Bronchial epithelial cell (primary cell): ENCODE measurements at regions not wholly inside any gene's neighbourhood (a gene's known extent, or its start where the extent isn't known, plus 50 kb on each side); places are given as distances from the start of the nearest gene placed in this dataset.
"Not testable (repeated sequence)": the region's sequence is repeated elsewhere in the genome, so short reads cannot be mapped to it uniquely, and the experiment has no call there.

ENCODE experiments used
- DNase-seq: peaks from one replicate; pipeline ENCODE4 v3.0.0-alpha.2; 2010; ENCODE audit warnings: low read depth
- FAIRE-seq: peaks from 2 replicates; lab custom pipeline; 2011; peaks lifted over from hg19 to GRCh38; lab: Jason Lieb, UNC
- H3K27me3 ChIP-seq: 2 replicates; pipeline ENCODE4 v1.5.1; 2011; ENCODE audit warnings: low read length; ENCODE audit not compliant: control insufficient read depth, insufficient read depth
- H3K36me3 ChIP-seq: 2 replicates; pipeline ENCODE4 v1.5.1; 2011; ENCODE audit warnings: low read length; ENCODE audit not compliant: control insufficient read depth, insufficient read depth
- H3K4me3 ChIP-seq: 2 replicates; pipeline ENCODE4 v1.5.1; 2011; ENCODE audit warnings: mild to moderate bottlenecking, low read depth, low read length, control low read depth
- CTCF ChIP-seq: IDR thresholded peaks from 2 replicates; pipeline ENCODE4 v1.5.1; 2011; ENCODE audit warnings: mild to moderate bottlenecking, moderate library complexity, low read length, control low read depth, inconsistent platforms; ENCODE audit not compliant: insufficient read depth, severe bottlenecking

DNA sequence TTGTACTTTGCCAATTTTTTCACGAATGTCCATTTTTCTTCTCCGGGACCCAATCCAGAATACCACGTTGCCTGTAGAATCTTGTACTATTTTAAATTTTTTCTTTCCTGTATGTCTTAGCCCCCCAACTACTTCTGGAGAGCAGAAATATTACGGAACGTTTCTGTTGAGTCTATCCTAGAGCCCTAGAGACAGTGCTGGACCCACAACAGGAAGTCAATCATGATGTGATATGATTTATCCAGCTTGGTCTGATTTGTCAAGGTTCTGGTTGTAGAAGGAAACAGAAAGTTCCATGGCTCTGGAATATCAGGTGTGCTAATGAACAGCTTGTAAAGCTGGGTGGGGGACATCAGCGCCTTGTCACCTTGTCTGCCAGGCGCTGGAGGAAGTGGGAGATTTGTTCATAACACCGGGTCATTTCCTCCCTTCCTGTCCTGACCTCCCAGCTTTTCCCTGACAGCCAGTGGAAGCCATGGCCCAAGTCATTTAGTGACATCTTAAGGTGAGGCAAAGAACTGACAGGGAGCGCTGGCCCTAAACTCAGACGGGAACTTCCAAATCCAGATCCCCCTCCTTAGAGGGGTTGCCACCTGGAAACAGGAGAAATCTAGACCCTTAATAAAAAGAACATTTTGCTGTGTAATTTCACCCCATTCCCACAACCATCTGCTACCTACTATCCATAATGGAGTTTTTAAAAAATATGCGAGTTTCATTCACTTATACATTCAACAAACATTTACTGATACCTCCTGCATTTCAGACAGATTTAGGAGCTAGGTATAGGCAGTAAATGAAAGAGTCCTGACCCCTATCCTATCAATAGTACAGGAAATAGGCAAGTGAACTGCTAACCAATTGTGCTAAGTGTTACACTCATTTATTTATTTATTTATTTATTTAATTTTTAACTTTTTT, 130.5 kb downstream of the ZFP64 start:
- TF ChIP-seq CTCF = peak; percentile 50
- Histone ChIP-seq H3K27me3 (no peaks in the 10 kb centered on the region), H3K36me3 (no peaks in the 10 kb centered on the region), H3K4me3 (no peak overlapping the region)
- FAIRE-seq = no peak
- peak; percentile 16 for DNase-seq

DNA sequence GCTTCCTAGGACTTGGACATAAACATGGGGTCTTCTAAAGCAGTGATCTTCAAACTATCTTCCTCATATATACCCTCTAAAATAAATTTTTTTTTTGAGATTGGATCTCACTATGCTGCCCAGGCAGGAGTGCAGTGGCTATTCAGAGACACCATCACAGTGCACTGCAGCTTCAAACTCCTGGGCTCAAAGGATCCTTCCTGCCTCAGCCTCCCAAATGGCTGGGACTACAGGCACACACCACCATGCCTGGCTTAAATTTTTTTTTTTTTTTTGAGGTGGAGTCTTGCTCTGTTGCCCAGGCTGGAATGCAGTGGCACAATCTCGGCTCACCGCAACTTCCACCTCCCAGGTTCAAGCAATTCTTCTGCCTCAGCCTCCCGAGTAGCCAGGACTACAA, 134.4 kb downstream of the ZFP64 start:
- not testable (repeated sequence) for FAIRE-seq, H3K4me3 ChIP-seq

GRCh38 chr20:52056203-52057062, 135.1 kb downstream of the ZFP64 start:
- no peak for TF ChIP-seq CTCF
- Histone ChIP-seq H3K27me3 (no peaks in the 10 kb centered on the region), H3K4me3 (no peak overlapping the region), H3K36me3 (no peaks in the 10 kb centered on the region)
- FAIRE-seq = no peak
- DNase-seq = peak; percentile 85

More for the DNA sequence above, 134.4 kb downstream of the ZFP64 start:
- H3K36me3 ChIP-seq, DNase-seq, H3K27me3 ChIP-seq: not testable (repeated sequence)

DNA sequence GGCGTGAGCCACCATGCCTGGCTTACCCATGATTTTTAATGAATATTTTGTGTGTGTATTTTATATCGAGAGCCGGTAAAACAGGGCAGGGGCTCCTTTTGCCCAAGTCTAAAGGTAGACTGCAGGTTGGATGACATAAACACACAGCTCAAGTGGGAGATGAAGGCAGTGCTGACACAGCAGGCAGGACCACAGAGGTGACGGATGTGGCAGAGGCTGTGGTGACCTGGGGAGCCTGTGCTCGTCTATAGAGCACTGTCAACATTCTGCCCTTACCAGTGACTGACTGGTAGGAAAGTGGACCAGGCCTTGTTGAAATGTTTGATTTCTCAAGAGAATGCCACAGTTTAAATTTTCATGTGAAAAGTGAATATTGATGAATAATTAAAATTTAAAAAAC, 137.5 kb downstream of the ZFP64 start:
- Histone ChIP-seq H3K36me3 (no peaks in the 10 kb centered on the region), H3K27me3 (no peaks in the 10 kb centered on the region), H3K4me3 (no peak overlapping the region)
- FAIRE-seq (no peak), DNase-seq (no peak)
- no peak for TF ChIP-seq CTCF

DNA sequence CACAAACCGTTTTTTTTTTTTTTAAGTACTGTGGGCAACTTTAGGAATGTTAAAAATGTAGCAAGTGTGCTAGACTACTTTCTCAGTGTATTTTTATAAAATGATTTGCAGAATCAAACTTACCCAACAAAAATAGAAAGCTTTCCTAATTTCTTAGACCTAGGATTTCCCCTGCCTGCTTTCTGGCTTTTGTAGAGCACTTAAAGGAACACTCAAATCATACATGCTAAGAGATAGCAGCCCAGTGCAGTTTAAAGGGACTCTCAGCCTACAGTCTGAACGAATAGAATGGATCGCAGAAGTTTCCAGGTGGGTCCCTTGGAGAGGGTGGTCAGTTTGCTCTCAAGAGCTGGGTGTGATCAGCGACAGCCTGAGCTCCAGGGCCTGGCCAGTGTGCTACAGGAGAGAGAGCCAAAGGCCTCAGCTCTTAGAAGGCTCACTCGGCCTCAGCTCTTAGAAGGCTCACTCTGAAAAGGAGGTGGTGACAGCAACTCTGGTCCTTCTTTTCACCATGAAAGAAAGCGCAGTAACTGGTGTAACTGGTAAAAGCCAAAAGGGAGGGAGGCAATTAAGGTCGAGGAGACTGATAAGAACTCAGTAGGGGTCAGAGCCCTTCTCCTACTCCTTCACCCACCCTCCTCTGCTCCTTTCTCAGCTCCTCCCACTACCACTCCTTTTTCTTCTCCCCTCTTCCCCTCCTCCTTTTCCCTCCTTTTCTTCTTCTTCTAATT, 142.4 kb downstream of the ZFP64 start:
- Histone ChIP-seq H3K36me3 (no peaks in the 10 kb centered on the region), H3K4me3 (no peak overlapping the region), H3K27me3 (no peaks in the 10 kb centered on the region)
- no peak for FAIRE-seq
- no peak for TF ChIP-seq CTCF
- no peak for DNase-seq
